Mesothelial cell of epicardium (in vitro differentiated cells): ENCODE measurements at regions not wholly inside any gene's neighbourhood (a gene's known extent, or its start where the extent isn't known, plus 50 kb on each side); places are given as distances from the start of the nearest gene placed in this dataset.

Experiments
- DNase-seq, 2 experiments: peaks; one replicate each; pipeline ENCODE4 v3.0.0; 2021; ENCODE audit warnings: low spot score in 2 of 2; ENCODE audit not compliant: unreplicated experiment in 2 of 2
- H3K27ac Mint-ChIP-seq: 2 replicates; pipeline ENCODE4 v1.8.0; 2021; ENCODE audit warnings: mixed read lengths
- H3K27me3 Mint-ChIP-seq: 2 replicates; pipeline ENCODE4 v1.8.0; 2021; ENCODE audit warnings: low read depth, mixed read lengths
- H3K36me3 Mint-ChIP-seq: 2 replicates; pipeline ENCODE4 v1.8.0; 2021; ENCODE audit warnings: mixed read lengths
- H3K4me1 Mint-ChIP-seq: 2 replicates; pipeline ENCODE4 v1.8.0; 2021; ENCODE audit warnings: mixed read lengths
- H3K4me3 Mint-ChIP-seq: 2 replicates; pipeline ENCODE4 v1.8.0; 2021; ENCODE audit warnings: mild to moderate bottlenecking, moderate library complexity, mixed read lengths
- H3K9me3 Mint-ChIP-seq: 2 replicates; pipeline ENCODE4 v1.8.0; 2021; ENCODE audit warnings: mixed read lengths
- CTCF ChIP-seq: fragments of 200-600 bp; sonication (generic); IDR thresholded peaks from one replicate; pipeline ENCODE4 v1.5.0; 2021; ENCODE audit warnings: antibody characterized with exemption; ENCODE audit not compliant: unreplicated experiment

GRCh38 chr6:4004249-4004648, 74.7 kb downstream of the FAM217A start:
- no peak overlapping the region for H3K4me3 Mint-ChIP-seq
- no peaks in the 10 kb centered on the region for H3K27me3 Mint-ChIP-seq
- no peaks in the 10 kb centered on the region for H3K36me3 Mint-ChIP-seq
- DNase-seq: no peak
- no peaks in the 10 kb centered on the region for H3K9me3 Mint-ChIP-seq
- no peak for TF ChIP-seq CTCF
- peaks cover 19% of the 10 kb centered on the region for H3K4me1 Mint-ChIP-seq
- no peak overlapping the region for H3K27ac Mint-ChIP-seq

- peaks cover 8% of the 10 kb centered on the region for H3K9me3 Mint-ChIP-seq
- H3K4me1 Mint-ChIP-seq: peaks cover 21% of the 10 kb centered on the region
Measured at GRCh38 chr6:4008324-4009047, 70.5 kb downstream of the FAM217A start.

GRCh38 chr6:4009486-4009885, 69.5 kb downstream of the FAM217A start:
- TF ChIP-seq CTCF: no peak
- H3K27me3 Mint-ChIP-seq: no peaks in the 10 kb centered on the region
- H3K36me3 Mint-ChIP-seq: peaks cover 20% of the 10 kb centered on the region
- H3K4me1 Mint-ChIP-seq: peaks cover 21% of the 10 kb centered on the region
- H3K4me3 Mint-ChIP-seq: no peak overlapping the region
- DNase-seq: no peak
- H3K9me3 Mint-ChIP-seq: peaks cover 8% of the 10 kb centered on the region
- H3K27ac Mint-ChIP-seq: peak overlapping the region; percentile 22

More at GRCh38 chr6:4008324-4009047, 70.5 kb downstream of the FAM217A start:
- peak overlapping the region; percentile 87 for H3K27ac Mint-ChIP-seq
- peak; percentile 42 for TF ChIP-seq CTCF
- H3K27me3 Mint-ChIP-seq: no peaks in the 10 kb centered on the region
- peaks cover 13% of the 10 kb centered on the region for H3K36me3 Mint-ChIP-seq
- H3K4me3 Mint-ChIP-seq: no peak overlapping the region
- no peak for DNase-seq

- Mint-ChIP-seq H3K27me3 (no peaks in the 10 kb centered on the region), H3K36me3 (peaks cover 24% of the 10 kb centered on the region), H3K4me3 (no peak overlapping the region), H3K4me1 (peaks cover 23% of the 10 kb centered on the region), H3K27ac (peak overlapping the region; percentile 22), H3K9me3 (peaks cover 8% of the 10 kb centered on the region)
- no peak for TF ChIP-seq CTCF
- no peak for DNase-seq
Measured at GRCh38 chr6:4010048-4010447, 68.9 kb downstream of the FAM217A start.

- peaks cover 24% of the 10 kb centered on the region for H3K4me1 Mint-ChIP-seq
- peaks cover 24% of the 10 kb centered on the region for H3K36me3 Mint-ChIP-seq
- no peak for DNase-seq
- peak overlapping the region; percentile 43 for H3K27ac Mint-ChIP-seq
- no peaks in the 10 kb centered on the region for H3K27me3 Mint-ChIP-seq
- H3K4me3 Mint-ChIP-seq: no peak overlapping the region
- TF ChIP-seq CTCF: no peak
- peaks cover 8% of the 10 kb centered on the region for H3K9me3 Mint-ChIP-seq
Measured at GRCh38 chr6:4010689-4011090, 68.2 kb downstream of the FAM217A start.
